HG03354 (cell line): ENCODE measurements at regions not wholly inside any gene's neighbourhood (a gene's known extent, or its start where the extent isn't known, plus 50 kb on each side); places are given as distances from the start of the nearest gene placed in this dataset.
"Not testable (repeated sequence)": the region's sequence is repeated elsewhere in the genome, so short reads cannot be mapped to it uniquely, and the experiment has no call there.

ENCODE experiments used
- ATAC-seq: cut with Tn5 transposase; IDR thresholded peaks from one replicate; pipeline ENCODE4 v1.9.1; 2021; ENCODE audit warnings: mild to moderate bottlenecking; ENCODE audit not compliant: unreplicated experiment, poor library complexity, severe bottlenecking

DNA sequence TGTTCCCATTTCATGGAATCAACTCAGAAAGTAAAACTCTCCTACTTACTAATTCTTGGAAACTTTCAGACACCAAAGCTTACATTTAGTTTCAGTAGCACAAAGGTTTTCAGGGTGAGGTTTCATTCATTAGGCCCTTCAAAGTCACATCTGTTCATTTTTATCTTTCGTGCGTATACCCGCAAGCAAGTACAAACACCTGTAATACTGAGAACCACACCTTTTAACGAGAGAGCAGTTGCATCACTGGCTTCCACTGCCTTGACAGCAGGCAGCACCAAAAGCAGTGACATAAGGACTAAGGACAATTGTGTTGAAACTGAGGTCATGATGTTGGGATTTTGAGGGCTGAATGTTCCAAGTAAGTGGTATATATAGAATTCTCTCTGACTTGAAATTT lies 60.5 kb downstream of the GOLGA6L22 start:
- ATAC-seq: not testable (repeated sequence)

DNA sequence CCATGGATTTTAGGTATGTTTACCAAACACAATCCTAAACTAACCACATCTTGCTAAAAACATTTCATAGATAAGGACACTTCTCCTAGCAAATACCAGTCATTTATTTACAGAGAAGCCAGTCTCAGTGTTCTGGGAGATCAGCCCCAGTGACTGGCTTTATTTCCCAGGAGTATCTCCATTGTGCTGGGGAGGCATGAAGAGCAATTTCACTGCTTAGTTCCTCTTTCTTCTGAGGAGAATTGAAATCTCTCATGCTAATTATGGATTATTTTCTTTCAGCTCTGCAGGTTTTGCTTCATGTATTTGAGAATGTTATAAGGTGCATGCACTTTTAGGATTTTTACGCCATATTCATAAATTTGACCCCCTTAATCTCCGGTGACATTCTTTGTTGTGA lies 67.8 kb downstream of the GOLGA6L22 start:
- ATAC-seq: not testable (repeated sequence)

DNA sequence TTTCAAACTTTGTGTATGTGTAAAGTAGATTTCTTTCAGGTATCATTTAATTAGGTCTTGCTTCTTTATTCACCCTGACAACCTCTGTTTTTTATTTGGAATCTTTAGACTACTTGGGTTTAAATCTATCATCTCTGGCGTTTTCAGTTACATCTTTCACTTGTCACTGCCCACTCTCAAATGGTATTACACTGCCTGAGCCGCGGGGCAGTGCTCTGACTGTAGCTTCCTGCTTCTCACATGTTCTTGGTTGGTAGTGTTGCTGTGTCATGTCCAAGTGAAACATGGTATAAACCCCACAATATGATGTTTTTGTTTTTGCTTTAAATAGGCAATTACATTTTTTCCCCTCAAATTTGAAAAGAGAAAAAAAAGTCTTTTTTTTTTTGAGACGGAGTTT lies 68.3 kb downstream of the GOLGA6L22 start:
- not testable (repeated sequence) for ATAC-seq

DNA sequence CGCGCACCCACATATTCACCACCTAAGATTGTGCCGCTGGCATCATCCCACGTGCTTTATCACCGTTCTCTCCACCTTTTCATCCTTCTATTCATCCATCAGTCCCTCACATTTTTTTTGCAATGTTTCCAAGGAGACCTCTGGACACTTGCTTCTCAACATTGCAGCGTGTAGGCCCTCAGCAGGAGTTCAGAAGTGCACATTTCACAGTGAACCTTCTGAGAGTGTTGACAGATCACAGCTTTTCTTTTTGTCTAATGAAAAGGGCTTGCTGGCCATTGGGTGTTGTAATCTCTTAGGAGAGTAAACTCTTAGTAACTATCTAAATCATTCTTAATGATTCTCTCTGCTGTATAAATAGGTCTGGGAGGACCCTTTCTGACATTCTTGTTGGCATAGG lies 70.5 kb downstream of the GOLGA6L22 start:
- not testable (repeated sequence) for ATAC-seq

GRCh38 chr15:22559701-22560100 lies 101.0 kb downstream of the GOLGA6L22 start:
- ATAC-seq: not testable (repeated sequence)

DNA sequence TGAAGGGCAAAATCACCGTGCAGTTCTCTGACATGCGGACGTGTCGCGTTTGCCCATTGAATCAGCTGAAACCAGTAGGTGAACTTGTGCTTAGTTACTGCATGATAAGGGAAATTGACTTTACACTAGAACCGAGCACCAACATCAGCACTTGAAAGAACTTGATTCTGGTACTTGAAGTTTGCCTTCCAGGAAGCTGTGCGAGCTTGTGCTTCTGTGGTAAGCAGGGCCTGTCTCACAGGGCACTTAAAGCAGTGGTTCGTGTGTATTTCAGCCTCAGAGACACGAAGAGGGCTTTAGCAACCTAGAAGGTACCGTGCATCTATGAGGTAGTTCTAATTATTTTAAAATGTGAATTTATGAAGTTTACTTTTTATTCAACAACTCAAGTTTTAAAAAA lies 103.0 kb downstream of the GOLGA6L22 start:
- ATAC-seq: not testable (repeated sequence)

DNA sequence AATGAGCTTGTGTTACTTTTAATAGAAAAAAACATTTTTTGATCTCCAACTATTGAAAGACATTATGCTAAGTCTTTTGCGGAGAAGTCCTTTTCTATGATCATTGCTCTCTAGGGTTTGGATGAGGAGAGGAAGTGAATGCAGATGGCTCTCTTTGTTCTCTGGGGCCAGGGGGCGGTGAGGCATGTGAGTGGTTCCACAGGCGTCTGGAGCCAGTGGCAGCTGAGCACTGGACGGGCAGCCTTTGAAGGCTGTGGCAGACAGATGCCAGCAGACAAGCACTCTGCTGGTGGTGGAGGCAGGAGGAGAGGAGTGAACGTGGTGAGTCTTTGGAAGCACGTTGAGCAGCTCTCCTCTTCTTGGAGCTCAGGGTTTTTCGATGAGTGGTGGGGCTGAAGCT lies 107.8 kb downstream of the GOLGA6L22 start:
- not testable (repeated sequence) for ATAC-seq

DNA sequence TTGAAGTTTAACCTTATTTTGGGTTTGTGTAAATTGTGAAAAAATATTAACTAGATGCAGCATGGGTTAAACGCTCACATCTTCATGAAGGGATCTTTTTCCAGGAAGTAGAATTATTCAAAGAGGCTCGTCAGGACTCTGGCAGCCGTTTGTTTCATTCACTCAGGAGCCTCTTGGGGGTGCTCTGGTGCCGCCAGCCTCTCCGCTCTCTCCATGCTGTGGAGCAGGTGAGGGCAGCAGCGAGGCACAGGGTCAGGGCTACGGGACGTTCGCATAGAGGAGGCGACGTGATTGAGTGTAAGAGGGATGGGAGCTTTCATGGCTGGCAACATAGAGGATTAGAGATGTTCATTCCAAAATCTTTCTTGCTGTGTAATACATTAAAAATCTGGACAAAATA lies 110.8 kb downstream of the GOLGA6L22 start:
- not testable (repeated sequence) for ATAC-seq

DNA sequence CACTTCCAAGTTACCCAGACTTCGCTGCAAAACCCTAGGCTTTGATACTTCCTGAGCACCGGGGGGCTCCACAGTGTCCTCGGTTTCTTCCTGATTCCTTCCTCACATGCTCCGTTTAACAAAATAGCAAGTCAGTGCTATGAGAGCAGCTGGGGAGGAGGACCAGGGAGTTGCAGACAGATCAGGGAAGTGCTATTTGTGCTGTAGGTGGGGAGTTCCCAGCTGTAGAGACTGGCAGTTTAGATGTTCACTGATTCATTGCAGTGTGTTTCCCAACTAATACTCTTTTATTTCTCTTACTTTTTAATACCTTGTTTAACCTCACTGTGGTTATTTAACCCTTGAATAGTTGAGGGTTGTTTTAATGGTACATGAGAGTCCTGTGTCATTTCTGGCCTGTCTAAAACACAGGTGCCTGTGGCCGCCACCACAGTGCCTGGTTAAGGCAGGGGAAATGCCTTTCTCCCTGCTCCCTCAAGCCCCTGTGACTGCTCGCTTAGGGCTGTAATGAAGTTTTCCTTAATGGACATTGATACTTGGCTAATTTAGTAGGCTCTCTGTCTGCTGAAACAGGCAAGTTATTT lies 113.5 kb downstream of the GOLGA6L22 start:
- not testable (repeated sequence) for ATAC-seq

GRCh38 chr15:22572792-22573191 lies 114.1 kb downstream of the GOLGA6L22 start:
- not testable (repeated sequence) for ATAC-seq

- ATAC-seq: not testable (repeated sequence)
Observed at GRCh38 chr15:22577828-22578227, 119.1 kb downstream of the GOLGA6L22 start.

DNA sequence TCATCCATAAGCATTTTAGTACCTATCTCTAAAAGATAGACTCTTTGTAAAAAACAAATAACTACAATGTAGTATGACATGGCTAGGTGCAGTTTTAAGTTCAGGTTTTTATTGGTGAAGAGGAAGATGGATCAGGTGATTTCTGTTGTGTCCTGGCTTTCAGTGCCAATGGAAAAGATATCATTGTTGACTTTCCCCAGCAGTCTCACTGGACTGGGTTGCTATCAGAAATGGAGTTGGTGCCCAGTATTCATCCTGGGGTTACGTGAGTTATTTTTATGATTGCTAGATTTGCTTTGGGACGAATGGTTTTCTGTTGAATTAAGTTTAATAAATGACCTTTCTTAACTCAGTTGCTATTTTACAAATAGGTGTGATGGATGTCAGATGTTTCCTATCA lies 120.5 kb downstream of the GOLGA6L22 start:
- not testable (repeated sequence) for ATAC-seq

- ATAC-seq: not testable (repeated sequence)
Observed at GRCh38 chr15:22587391-22587790, 128.7 kb downstream of the GOLGA6L22 start.

- ATAC-seq: not testable (repeated sequence)
Observed at GRCh38 chr15:22598552-22598951, 139.8 kb downstream of the GOLGA6L22 start.

GRCh38 chr15:22599526-22600320 lies 141.0 kb downstream of the GOLGA6L22 start:
- not testable (repeated sequence) for ATAC-seq

DNA sequence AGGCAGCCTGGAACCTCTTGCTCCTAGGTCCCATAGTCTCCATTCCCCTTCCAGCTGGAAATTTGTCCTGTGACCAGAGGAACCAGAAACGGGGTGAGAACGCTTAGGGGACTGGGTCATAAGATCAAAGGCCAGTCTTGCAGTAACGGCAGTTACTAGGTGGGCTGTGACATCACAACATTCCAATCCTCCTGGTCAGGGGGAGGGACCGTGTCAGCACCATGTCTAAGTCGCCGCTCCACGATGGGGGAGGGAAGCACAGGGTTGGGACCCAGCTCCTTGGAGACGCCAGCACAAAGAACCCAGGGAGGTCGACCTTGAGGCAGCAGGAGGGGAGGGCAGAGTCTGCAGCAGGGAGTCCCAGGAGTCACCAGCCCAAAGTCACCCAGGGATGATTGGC lies 158.3 kb downstream of the GOLGA6L22 start:
- ATAC-seq: not testable (repeated sequence)

- ATAC-seq: not testable (repeated sequence)
Observed at GRCh38 chr15:22631789-22632188, 154.7 kb upstream of the NIPA1 start.

DNA sequence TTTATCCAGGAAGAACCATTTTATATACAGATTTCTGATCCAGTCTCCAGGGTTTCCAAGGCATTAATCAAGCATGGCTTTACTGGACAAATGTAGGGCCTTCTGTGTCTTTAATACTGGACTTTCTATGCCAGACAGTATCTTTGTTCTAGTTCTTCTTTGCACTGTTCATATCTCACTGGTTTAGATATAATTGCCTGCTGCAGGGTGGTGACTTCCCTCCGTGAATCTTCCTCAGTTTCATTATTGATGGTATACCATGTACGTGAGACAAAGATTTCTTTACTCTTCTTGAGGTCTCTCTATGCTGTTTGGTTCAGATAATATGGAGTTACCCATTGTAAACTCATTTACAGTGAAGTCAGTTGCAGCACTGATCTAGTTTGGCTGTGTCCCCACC lies 146.5 kb upstream of the NIPA1 start:
- not testable (repeated sequence) for ATAC-seq

GRCh38 chr15:22649458-22649857 lies 137.0 kb upstream of the NIPA1 start:
- not testable (repeated sequence) for ATAC-seq

- not testable (repeated sequence) for ATAC-seq
Observed at GRCh38 chr15:22651179-22651578, 135.3 kb upstream of the NIPA1 start.
